Colonic mucosa (tissue), 4 donors: ENCODE measurements at regions not wholly inside any gene's neighbourhood (a gene's known extent, or its start where the extent isn't known, plus 50 kb on each side); places are given as distances from the start of the nearest gene placed in this dataset.
A peak's percentile ranks its signal among the peaks of the same experiment; 100 is the strongest.

Source experiments
- DNase-seq: peaks from one replicate; pipeline ENCODE4 v3.0.0-alpha.2; 2020
- H3K27ac ChIP-seq: fragments of 200-600 bp; one replicate; pipeline ENCODE4 v1.8.0; 2021
- H3K27me3 ChIP-seq: fragments of 200-600 bp; one replicate; pipeline ENCODE4 v1.8.0; 2021
- H3K36me3 ChIP-seq: fragments of 200-600 bp; one replicate; pipeline ENCODE4 v1.8.0; 2021
- H3K4me1 ChIP-seq: fragments of 200-600 bp; one replicate; pipeline ENCODE4 v1.8.0; 2021; ENCODE audit warnings: mild to moderate bottlenecking
- H3K4me3 ChIP-seq: fragments of 200-600 bp; one replicate; pipeline ENCODE4 v1.8.0; 2021
- H3K9ac ChIP-seq, 2 donors: one replicate each; pipeline ENCODE4 v1.7.0; 2013; ENCODE audit warnings: control low read depth in 2 of 2, low read depth in 2 of 2, low read length in 2 of 2
- H3K9me3 ChIP-seq: fragments of 200-600 bp; one replicate; pipeline ENCODE4 v1.8.0; 2021
- intact Hi-C: fragments of 100-400 bp; cut with DNase I; formaldehyde crosslinking; loops from one replicate; pipeline ENCODE4 v1.14.1; 2022
- TF ChIP-seq, protein P1 (sequence below): fragments of 200-600 bp; IDR thresholded peaks from one replicate; pipeline ENCODE4 v1.8.0; 2022; ENCODE audit warnings: antibody characterized with exemption, mild to moderate bottlenecking
- donor health status: healthy.
- donor health status: DM: no; HTN: no; CAD: no.
- donor health status: DM: no; HTN: no; CAD: no.

DNA sequence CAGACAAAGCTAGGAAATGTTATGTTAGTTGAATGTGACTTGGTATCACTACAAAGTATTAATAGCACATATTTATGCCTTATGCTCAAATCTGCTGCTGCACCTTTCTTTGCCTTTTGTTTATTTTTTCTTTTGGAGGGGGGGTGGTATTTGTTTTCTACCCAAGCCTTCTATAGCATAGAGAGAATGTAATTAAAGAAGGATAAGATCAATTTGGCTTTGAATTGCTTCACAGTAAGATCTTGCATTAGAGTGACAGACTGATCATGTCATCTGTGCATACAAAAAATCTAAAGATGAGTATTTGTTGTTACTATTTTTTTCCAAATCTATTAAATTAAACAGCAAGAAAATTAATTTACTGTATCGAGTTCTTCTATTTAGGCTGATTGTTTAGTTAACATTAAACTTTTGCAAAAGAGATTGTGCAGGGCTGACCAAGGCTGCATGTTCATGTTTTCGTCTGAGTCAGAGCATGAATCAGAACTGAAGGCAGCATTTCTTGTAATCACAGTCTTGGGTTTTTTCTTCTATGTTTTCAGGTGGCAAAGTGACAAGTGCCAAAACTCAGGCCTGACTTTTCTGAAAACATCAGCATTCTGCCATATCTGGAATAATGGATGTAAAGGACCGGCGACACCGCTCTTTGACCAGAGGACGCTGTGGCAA, 1007.1 kb upstream of the WWC1 start:
- H3K4me1 ChIP-seq: no peaks in the 10 kb centered on the region
- H3K9ac ChIP-seq: no peak overlapping the region
- H3K27ac ChIP-seq: no peak overlapping the region
- DNase-seq: no peak
- intact Hi-C loops: no loop called here
- H3K4me3 ChIP-seq: no peak overlapping the region
- no peaks in the 10 kb centered on the region for H3K9me3 ChIP-seq
- TF ChIP-seq, protein P1, sequence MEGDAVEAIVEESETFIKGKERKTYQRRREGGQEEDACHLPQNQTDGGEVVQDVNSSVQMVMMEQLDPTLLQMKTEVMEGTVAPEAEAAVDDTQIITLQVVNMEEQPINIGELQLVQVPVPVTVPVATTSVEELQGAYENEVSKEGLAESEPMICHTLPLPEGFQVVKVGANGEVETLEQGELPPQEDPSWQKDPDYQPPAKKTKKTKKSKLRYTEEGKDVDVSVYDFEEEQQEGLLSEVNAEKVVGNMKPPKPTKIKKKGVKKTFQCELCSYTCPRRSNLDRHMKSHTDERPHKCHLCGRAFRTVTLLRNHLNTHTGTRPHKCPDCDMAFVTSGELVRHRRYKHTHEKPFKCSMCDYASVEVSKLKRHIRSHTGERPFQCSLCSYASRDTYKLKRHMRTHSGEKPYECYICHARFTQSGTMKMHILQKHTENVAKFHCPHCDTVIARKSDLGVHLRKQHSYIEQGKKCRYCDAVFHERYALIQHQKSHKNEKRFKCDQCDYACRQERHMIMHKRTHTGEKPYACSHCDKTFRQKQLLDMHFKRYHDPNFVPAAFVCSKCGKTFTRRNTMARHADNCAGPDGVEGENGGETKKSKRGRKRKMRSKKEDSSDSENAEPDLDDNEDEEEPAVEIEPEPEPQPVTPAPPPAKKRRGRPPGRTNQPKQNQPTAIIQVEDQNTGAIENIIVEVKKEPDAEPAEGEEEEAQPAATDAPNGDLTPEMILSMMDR: no peak
- no peaks in the 10 kb centered on the region for H3K27me3 ChIP-seq
- no peaks in the 10 kb centered on the region for H3K36me3 ChIP-seq

DNA sequence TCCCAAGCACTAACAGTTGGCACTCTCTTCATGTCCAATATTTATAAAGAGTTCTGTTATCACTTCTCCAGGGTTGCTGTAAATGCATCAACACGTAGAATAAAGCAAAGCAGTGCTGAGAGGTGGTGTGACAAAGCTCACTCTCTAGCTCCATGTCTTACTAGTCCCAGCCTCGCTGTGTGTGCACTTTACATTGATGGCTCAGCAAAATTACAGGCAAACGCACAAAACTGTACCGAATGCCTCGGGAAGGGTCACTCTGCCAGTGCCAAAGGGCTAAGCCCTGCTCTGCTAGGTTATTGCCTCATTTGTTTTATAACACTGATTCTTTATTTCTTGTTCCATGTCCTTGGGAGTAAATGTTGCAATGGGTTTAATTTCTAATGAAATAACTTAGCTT, 1005.9 kb upstream of the WWC1 start:
- TF ChIP-seq, protein P1: no peak
- no peak overlapping the region for H3K9ac ChIP-seq
- H3K9me3 ChIP-seq: no peaks in the 10 kb centered on the region
- intact Hi-C loops: no loop called here
- no peaks in the 10 kb centered on the region for H3K27me3 ChIP-seq
- H3K4me3 ChIP-seq: no peak overlapping the region
- H3K36me3 ChIP-seq: no peaks in the 10 kb centered on the region
- no peaks in the 10 kb centered on the region for H3K4me1 ChIP-seq
- no peak for DNase-seq
- H3K27ac ChIP-seq: no peak overlapping the region

- intact Hi-C loops: no loop called here
- no peaks in the 10 kb centered on the region for H3K36me3 ChIP-seq
- no peak overlapping the region for H3K9ac ChIP-seq
- no peaks in the 10 kb centered on the region for H3K27me3 ChIP-seq
- no peak overlapping the region for H3K4me3 ChIP-seq
- DNase-seq: no peak
- H3K9me3 ChIP-seq: no peaks in the 10 kb centered on the region
- H3K27ac ChIP-seq: no peak overlapping the region
- H3K4me1 ChIP-seq: no peaks in the 10 kb centered on the region
- TF ChIP-seq, protein P1: no peak
These were observed 1004.6 kb upstream of the WWC1 start for GRCh38 chr5:167286891-167287290.

DNA sequence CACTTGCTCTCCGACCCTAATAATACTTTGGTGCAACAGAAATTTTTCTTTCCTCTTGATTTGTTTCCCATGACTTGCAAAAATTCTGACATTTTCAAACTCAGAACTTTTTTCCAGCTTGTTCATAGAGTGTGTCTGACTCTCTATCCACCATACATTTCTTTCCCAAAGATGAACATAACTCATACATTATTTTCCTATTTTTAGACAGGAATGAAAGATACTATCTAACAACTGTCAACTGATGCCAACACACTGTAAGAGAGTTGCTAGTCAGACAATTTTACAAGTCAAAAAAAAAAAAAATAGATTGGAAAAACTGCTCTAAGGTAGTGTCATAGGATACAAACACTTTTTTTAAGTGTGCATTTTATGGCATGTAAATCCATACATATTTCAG, 1001.0 kb upstream of the WWC1 start:
- intact Hi-C loops: no loop called here
- Histone ChIP-seq H3K9ac (no peak overlapping the region), H3K27me3 (no peaks in the 10 kb centered on the region), H3K4me3 (no peak overlapping the region), H3K27ac (no peak overlapping the region), H3K36me3 (no peaks in the 10 kb centered on the region), H3K4me1 (peaks cover 9% of the 10 kb centered on the region), H3K9me3 (no peaks in the 10 kb centered on the region)
- TF ChIP-seq, protein P1: no peak
- DNase-seq: no peak

DNA sequence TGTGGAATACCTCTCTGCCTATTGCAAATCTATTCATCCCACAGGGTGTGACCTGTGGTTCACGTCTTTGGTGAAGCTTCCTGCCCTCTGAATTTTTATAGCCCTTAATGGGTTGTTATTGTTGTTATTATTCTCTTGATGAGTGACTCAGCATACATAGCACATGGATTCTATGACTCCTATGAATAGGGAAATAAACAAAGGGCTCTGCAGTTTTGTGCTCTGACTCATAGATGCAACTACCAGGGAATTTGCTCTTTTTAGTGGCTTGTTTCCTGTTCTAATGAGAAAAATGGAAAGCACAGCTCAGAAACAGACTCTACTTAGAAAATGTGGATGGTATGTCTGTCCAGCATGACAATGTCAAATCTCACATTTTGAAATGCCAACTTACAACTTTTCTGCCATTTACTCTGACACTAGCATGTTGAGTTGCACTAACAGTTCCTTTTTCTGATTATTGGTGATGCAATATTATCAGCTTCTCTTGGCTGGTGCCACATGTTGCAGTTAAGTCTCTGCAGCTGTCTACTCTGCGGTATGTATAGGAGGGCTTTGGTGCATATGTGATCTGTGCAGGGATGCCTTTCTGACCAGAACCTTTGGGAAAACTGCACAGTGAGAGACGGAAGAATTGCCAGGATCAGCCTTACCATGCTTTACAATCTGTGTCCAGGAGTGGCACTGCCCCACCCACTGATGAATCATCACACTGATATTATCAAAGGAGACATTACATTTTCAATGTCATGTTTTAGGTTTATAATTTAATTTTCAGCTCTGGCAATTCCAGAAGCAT, 996.4 kb upstream of the WWC1 start:
- Histone ChIP-seq H3K36me3 (no peaks in the 10 kb centered on the region), H3K9me3 (no peaks in the 10 kb centered on the region), H3K4me3 (no peak overlapping the region), H3K27me3 (no peaks in the 10 kb centered on the region), H3K27ac (peak overlapping the region; percentile 56), H3K9ac (no peak overlapping the region), H3K4me1 (peaks cover 11% of the 10 kb centered on the region)
- TF ChIP-seq, protein P1: no peak
- intact Hi-C loops: no loop called here
- peak; percentile 55 for DNase-seq
